ENCODE measurements at regions not wholly inside any gene's neighbourhood (a gene's known extent, or its start where the extent isn't known, plus 50 kb on each side); places are given as distances from the start of the nearest gene placed in this dataset.

GRCh38 chr13:40161931-40162330, 504.5 kb downstream of the FOXO1 start:
- H3K27me3 ChIP-seq (replicated peaks in 1 of 2; ENCODE audit: control insufficient read depth in 2 of 2, insufficient read depth in 2 of 2, low read length in 1 of 2): no peaks in the 10 kb centered on the region; a peak in 1 of 4 replicates
- 89% methylated on average over 2 of the region's 2 CpGs for WGBS (ENCODE audit: insufficient coverage, insufficient replicate concordance, low lambda C conversion rate, missing lambda C conversion rate)
- no peak overlapping the region for H3K9ac ChIP-seq (ENCODE audit: control insufficient read depth, insufficient read depth, low read length)
- ChIA-PET RAD21 (ENCODE audit: unreplicated experiment) (no interaction called here), CTCF (interaction anchor here (0.6 to 0.7 kb wide), 2 partner anchors 218 to 424 kb away, joined by 3 read pairs; no protein-coding TSS in a partner anchor), POLR2A (no interaction called here), SMC1A (ENCODE audit: uncharacterized antibody, unreplicated experiment) (interaction anchor here (1.3 to 1.6 kb wide), 2 partner anchors 12 to 22 kb away, joined by 3 to 4 read pairs; no protein-coding TSS in a partner anchor)
- H3K4me1 ChIP-seq (ENCODE audit: control insufficient read depth, insufficient read depth, low read length): no peaks in the 10 kb centered on the region
- H3K4me3 ChIP-seq: no peak overlapping the region
- no peaks in the 10 kb centered on the region for H3K79me2 ChIP-seq (ENCODE audit: control insufficient read depth, insufficient read depth, low read length)
- no peaks in the 10 kb centered on the region for H4K20me1 ChIP-seq (ENCODE audit: control insufficient read depth, insufficient read depth)
- intact Hi-C loops (cut with micrococcal nuclease; ENCODE audit: unreplicated experiment) (no loop called here), in situ Hi-C loops (cut with MboI) (no loop called here)
- no peaks in the 10 kb centered on the region; the same call in 2 of the 3 replicates for H3K9me3 ChIP-seq (replicated peaks; ENCODE audit: control insufficient read depth, insufficient read depth, low read length)
- H3K27ac ChIP-seq (ENCODE audit: control insufficient read depth, insufficient read depth): no peak overlapping the region
- no peak for ATAC-seq
- TF ChIP-seq EZH2 (IDR thresholded peaks at IDR 0.05; ENCODE audit: borderline replicate concordance, control insufficient read depth, low read depth, low read length): no peak
- no peak overlapping the region for H3K4me2 ChIP-seq (ENCODE audit: control insufficient read depth, insufficient read depth)
- no peaks in the 10 kb centered on the region for H3K36me3 ChIP-seq (ENCODE audit: control insufficient read depth in 2 of 2, insufficient read depth in 2 of 2, low read length in 1 of 2)
- no peak for DNase-seq (ENCODE audit: low read depth, low spot score)
- no peak for FAIRE-seq
- no TSS peak for BruUV-seq (replicated peaks)
- no peak overlapping the region for H2AFZ ChIP-seq (ENCODE audit: control insufficient read depth, low read depth, low read length)

GRCh38 chr13:40163066-40164000, 503.1 kb downstream of the FOXO1 start:
- no peak overlapping the region for H3K27ac ChIP-seq (ENCODE audit: control insufficient read depth, insufficient read depth)
- intact Hi-C loops (cut with micrococcal nuclease; ENCODE audit: unreplicated experiment) (no loop called here), in situ Hi-C loops (cut with MboI) (no loop called here)
- no peak overlapping the region for H3K9ac ChIP-seq (ENCODE audit: control insufficient read depth, insufficient read depth, low read length)
- H4K20me1 ChIP-seq (ENCODE audit: control insufficient read depth, insufficient read depth): no peaks in the 10 kb centered on the region
- DNase-seq (ENCODE audit: low read depth, low spot score) (no peak), ATAC-seq (no peak), FAIRE-seq (no peak)
- no peak overlapping the region for H3K4me2 ChIP-seq (ENCODE audit: control insufficient read depth, insufficient read depth)
- H2AFZ ChIP-seq (ENCODE audit: control insufficient read depth, low read depth, low read length): no peak overlapping the region
- peaks cover 0 to 5% of the 10 kb centered on the region in 2 experiments; a peak in 2 of 4 replicates for H3K27me3 ChIP-seq (replicated peaks in 1 of 2; ENCODE audit: control insufficient read depth in 2 of 2, insufficient read depth in 2 of 2, low read length in 1 of 2)
- no peaks in the 10 kb centered on the region for H3K4me1 ChIP-seq (ENCODE audit: control insufficient read depth, insufficient read depth, low read length)
- no TSS peak for BruUV-seq (replicated peaks)
- ChIA-PET CTCF (no interaction called here), RAD21 (ENCODE audit: unreplicated experiment) (no interaction called here), SMC1A (ENCODE audit: uncharacterized antibody, unreplicated experiment) (interaction anchor here (0.7 kb wide), 1 partner anchor 415 kb away, joined by 3 read pairs; no protein-coding TSS in a partner anchor), POLR2A (no interaction called here)
- 67% methylated on average over 11 of the region's 11 CpGs for WGBS (ENCODE audit: insufficient coverage, insufficient replicate concordance, low lambda C conversion rate, missing lambda C conversion rate)
- H3K4me3 ChIP-seq: no peak overlapping the region
- H3K9me3 ChIP-seq (replicated peaks; ENCODE audit: control insufficient read depth, insufficient read depth, low read length): no peaks in the 10 kb centered on the region; the same call in 2 of the 3 replicates
- TF ChIP-seq JUND (IDR thresholded peaks at IDR 0.05; ENCODE audit: low read depth, low read length) (no peak), MYC (IDR thresholded peaks at IDR 0.05; ENCODE audit: insufficient read depth, insufficient read length, insufficient replicate concordance, low read length, severe bottlenecking) (no peak), E4F1 (IDR thresholded peaks at IDR 0.05; ENCODE audit: borderline replicate concordance, partially characterized antibody) (no peak)
- no peaks in the 10 kb centered on the region for H3K36me3 ChIP-seq (ENCODE audit: control insufficient read depth in 2 of 2, insufficient read depth in 2 of 2, low read length in 1 of 2)
- no peaks in the 10 kb centered on the region for H3K79me2 ChIP-seq (ENCODE audit: control insufficient read depth, insufficient read depth, low read length)
